ENCODE measurements at regions not wholly inside any gene's neighbourhood (a gene's known extent, or its start where the extent isn't known, plus 50 kb on each side); places are given as distances from the start of the nearest gene placed in this dataset.

DNA sequence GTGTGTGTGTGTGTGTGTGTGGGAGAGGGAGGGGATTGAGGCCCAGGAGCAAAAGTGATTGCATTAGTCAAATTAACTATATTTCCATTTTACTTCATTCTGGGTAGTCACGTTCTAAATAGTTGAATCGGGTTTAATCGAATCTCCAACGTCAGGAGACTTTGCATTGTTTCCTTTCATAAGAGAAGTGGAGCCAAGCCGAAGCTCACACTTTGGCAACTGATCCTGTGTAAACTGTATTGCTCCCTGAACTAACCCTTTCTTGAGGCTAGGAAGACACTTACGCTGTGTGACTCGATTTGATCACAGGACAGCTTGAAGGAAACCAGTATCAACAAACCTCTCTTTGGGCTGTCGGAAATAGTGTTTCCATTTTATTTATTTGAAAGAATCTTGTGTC is 363.4 kb upstream of the ATP2B1 start:
- TF ChIP-seq, protein P1, sequence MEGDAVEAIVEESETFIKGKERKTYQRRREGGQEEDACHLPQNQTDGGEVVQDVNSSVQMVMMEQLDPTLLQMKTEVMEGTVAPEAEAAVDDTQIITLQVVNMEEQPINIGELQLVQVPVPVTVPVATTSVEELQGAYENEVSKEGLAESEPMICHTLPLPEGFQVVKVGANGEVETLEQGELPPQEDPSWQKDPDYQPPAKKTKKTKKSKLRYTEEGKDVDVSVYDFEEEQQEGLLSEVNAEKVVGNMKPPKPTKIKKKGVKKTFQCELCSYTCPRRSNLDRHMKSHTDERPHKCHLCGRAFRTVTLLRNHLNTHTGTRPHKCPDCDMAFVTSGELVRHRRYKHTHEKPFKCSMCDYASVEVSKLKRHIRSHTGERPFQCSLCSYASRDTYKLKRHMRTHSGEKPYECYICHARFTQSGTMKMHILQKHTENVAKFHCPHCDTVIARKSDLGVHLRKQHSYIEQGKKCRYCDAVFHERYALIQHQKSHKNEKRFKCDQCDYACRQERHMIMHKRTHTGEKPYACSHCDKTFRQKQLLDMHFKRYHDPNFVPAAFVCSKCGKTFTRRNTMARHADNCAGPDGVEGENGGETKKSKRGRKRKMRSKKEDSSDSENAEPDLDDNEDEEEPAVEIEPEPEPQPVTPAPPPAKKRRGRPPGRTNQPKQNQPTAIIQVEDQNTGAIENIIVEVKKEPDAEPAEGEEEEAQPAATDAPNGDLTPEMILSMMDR (IDR thresholded peaks at IDR 0.05; ENCODE audit: low read length): no peak
- TF ChIP-seq EZH2 (optimal IDR thresholded peaks at IDR 0.05; ENCODE audit: low read depth, low read length): no peak
- TF ChIP-seq EZH2phosphoT487 (IDR thresholded peaks at IDR 0.05; ENCODE audit: low read length): no peak
